Vagina (tissue), 2 donors: ENCODE measurements at regions not wholly inside any gene's neighbourhood (a gene's known extent, or its start where the extent isn't known, plus 50 kb on each side); places are given as distances from the start of the nearest gene placed in this dataset.

ENCODE experiments used
- DNase-seq, 2 donors: peaks; one replicate each; pipeline ENCODE4 v3.0.0-alpha.2; 2017; ENCODE audit errors: extremely low spot score in 2 of 2
- H3K27ac ChIP-seq: fragments of 200-600 bp; sonication (generic); one replicate; pipeline ENCODE4 v1.5.1; 2019
- H3K27me3 ChIP-seq: fragments of 200-600 bp; sonication (generic); one replicate; pipeline ENCODE4 v1.5.1; 2019
- H3K36me3 ChIP-seq, 2 donors: fragments of 200-600 bp; sonication (generic); one replicate each; pipeline ENCODE4 v1.5.1; 2017 to 2019
- H3K4me1 ChIP-seq: fragments of 200-600 bp; sonication (generic); one replicate; pipeline ENCODE4 v1.5.1; 2019
- H3K4me3 ChIP-seq, 2 donors: fragments of 200-600 bp; sonication (generic); 1 replicate in 1 of 2; 2 replicates in 1 of 2; pipeline ENCODE4 v1.5.1; 2016 to 2019
- H3K9me3 ChIP-seq: fragments of 200-600 bp; sonication (generic); one replicate; pipeline ENCODE4 v1.5.1; 2019
- CTCF ChIP-seq, 3 experiments: fragments of 450-650 bp in 2 of 3; fragments of 200-600 bp in 1 of 3; sonication (generic) in 1 of 3; IDR thresholded peaks; one replicate each; pipeline ENCODE4 v1.5.1; 2017 to 2019; ENCODE audit warnings: antibody characterized with exemption in 3 of 3, mild to moderate bottlenecking in 2 of 3, moderate library complexity in 2 of 3
- POLR2A ChIP-seq, 2 donors: fragments of 450-650 bp; IDR thresholded peaks; one replicate each; pipeline ENCODE4 v1.6.1; 2017; ENCODE audit warnings: antibody characterized with exemption in 2 of 2, mild to moderate bottlenecking in 2 of 2, moderate library complexity in 2 of 2
- POLR2AphosphoS5 ChIP-seq, 2 donors: sonication (generic); formaldehyde crosslinking; IDR thresholded peaks; one replicate each; pipeline ENCODE4 v1.9.0; 2017; ENCODE audit warnings: antibody characterized with exemption in 2 of 2, mild to moderate bottlenecking in 2 of 2, low read depth in 1 of 2; ENCODE audit not compliant: insufficient read depth in 1 of 2
- intact Hi-C: fragments of 100-400 bp; cut with DNase I; formaldehyde crosslinking; loops from one replicate; pipeline ENCODE4 v1.15.1; 2023

- Histone ChIP-seq H3K36me3 (no peaks in the 10 kb centered on the region), H3K4me3 (no peak overlapping the region), H3K27me3 (no peaks in the 10 kb centered on the region), H3K4me1 (peaks cover 13% of the 10 kb centered on the region), H3K9me3 (no peaks in the 10 kb centered on the region), H3K27ac (no peak overlapping the region)
- TF ChIP-seq CTCF (IDR thresholded peaks at IDR 0.05) (no peak), POLR2AphosphoS5 (IDR thresholded peaks at IDR 0.05; ENCODE audit: insufficient read depth in 1 of 2, low read depth in 1 of 2) (peak in 1 of 2 donors; percentile 15), POLR2A (IDR thresholded peaks at IDR 0.05) (no peak)
- intact Hi-C loops, result no loop called here
- no peak for DNase-seq
Measured at GRCh38 chr6:156126535-156126934, 650.6 kb upstream of the ARID1B start.

GRCh38 chr6:156125844-156126243, 651.3 kb upstream of the ARID1B start:
- intact Hi-C loops, result no loop called here
- H3K27ac ChIP-seq, result no peak overlapping the region
- no peak for DNase-seq
- no peaks in the 10 kb centered on the region for H3K9me3 ChIP-seq
- TF ChIP-seq POLR2A (IDR thresholded peaks at IDR 0.05), result no peak
- TF ChIP-seq POLR2AphosphoS5 (IDR thresholded peaks at IDR 0.05; ENCODE audit: insufficient read depth in 1 of 2, low read depth in 1 of 2), result no peak
- no peak for TF ChIP-seq CTCF (IDR thresholded peaks at IDR 0.05)
- no peak overlapping the region for H3K4me3 ChIP-seq
- H3K27me3 ChIP-seq, result no peaks in the 10 kb centered on the region
- no peaks in the 10 kb centered on the region for H3K36me3 ChIP-seq
- H3K4me1 ChIP-seq, result peaks cover 13% of the 10 kb centered on the region

- Histone ChIP-seq H3K27ac (no peak overlapping the region), H3K36me3 (no peaks in the 10 kb centered on the region), H3K4me1 (peaks cover 13% of the 10 kb centered on the region), H3K27me3 (no peaks in the 10 kb centered on the region), H3K9me3 (no peaks in the 10 kb centered on the region), H3K4me3 (no peak overlapping the region)
- TF ChIP-seq POLR2A (IDR thresholded peaks at IDR 0.05) (no peak), POLR2AphosphoS5 (IDR thresholded peaks at IDR 0.05; ENCODE audit: insufficient read depth in 1 of 2, low read depth in 1 of 2) (no peak), CTCF (IDR thresholded peaks at IDR 0.05) (no peak)
- intact Hi-C loops, result no loop called here
- no peak for DNase-seq
Measured at GRCh38 chr6:156123731-156124130, 653.4 kb upstream of the ARID1B start.

- no peak overlapping the region for H3K4me3 ChIP-seq
- TF ChIP-seq CTCF (IDR thresholded peaks at IDR 0.05), result no peak
- no peak for TF ChIP-seq POLR2A (IDR thresholded peaks at IDR 0.05)
- no peak for TF ChIP-seq POLR2AphosphoS5 (IDR thresholded peaks at IDR 0.05; ENCODE audit: insufficient read depth in 1 of 2, low read depth in 1 of 2)
- intact Hi-C loops, result no loop called here
- H3K4me1 ChIP-seq, result peaks cover 13% of the 10 kb centered on the region
- no peaks in the 10 kb centered on the region for H3K36me3 ChIP-seq
- H3K27me3 ChIP-seq, result no peaks in the 10 kb centered on the region
- no peaks in the 10 kb centered on the region for H3K9me3 ChIP-seq
- DNase-seq, result no peak
- H3K27ac ChIP-seq, result no peak overlapping the region
Measured at GRCh38 chr6:156121973-156122372, 655.2 kb upstream of the ARID1B start.

- no peak overlapping the region for H3K27ac ChIP-seq
- DNase-seq, result no peak
Measured at GRCh38 chr6:156114541-156114940, 658.9 kb upstream of the NOX3 start.

More at GRCh38 chr6:156114541-156114940, 658.9 kb upstream of the NOX3 start:
- Histone ChIP-seq H3K4me1 (no peaks in the 10 kb centered on the region), H3K4me3 (no peak overlapping the region), H3K36me3 (no peaks in the 10 kb centered on the region), H3K9me3 (no peaks in the 10 kb centered on the region), H3K27me3 (no peaks in the 10 kb centered on the region)
- intact Hi-C loops, result no loop called here
- no peak for TF ChIP-seq CTCF (IDR thresholded peaks at IDR 0.05)
- no peak for TF ChIP-seq POLR2AphosphoS5 (IDR thresholded peaks at IDR 0.05; ENCODE audit: insufficient read depth in 1 of 2, low read depth in 1 of 2)
- no peak for TF ChIP-seq POLR2A (IDR thresholded peaks at IDR 0.05)
